Stimulated activated CD4-positive, alpha-beta T cell treated with anti-CD3 and anti-CD28 coated beads, TNF-alpha, amount 100 ng/mL, for 1 hour (primary cell): ENCODE measurements at regions not wholly inside any gene's neighbourhood (a gene's known extent, or its start where the extent isn't known, plus 50 kb on each side); places are given as distances from the start of the nearest gene placed in this dataset.

ENCODE experiments used
- DNase-seq, 3 donors: peaks; one replicate each; pipeline ENCODE4 v3.0.0-alpha.2; 2020; ENCODE audit warnings: low read depth in 3 of 3, low spot score in 1 of 3

GRCh38 chr2:5751873-5752482, 59.8 kb downstream of the SOX11 start:
- no peak for DNase-seq

DNA sequence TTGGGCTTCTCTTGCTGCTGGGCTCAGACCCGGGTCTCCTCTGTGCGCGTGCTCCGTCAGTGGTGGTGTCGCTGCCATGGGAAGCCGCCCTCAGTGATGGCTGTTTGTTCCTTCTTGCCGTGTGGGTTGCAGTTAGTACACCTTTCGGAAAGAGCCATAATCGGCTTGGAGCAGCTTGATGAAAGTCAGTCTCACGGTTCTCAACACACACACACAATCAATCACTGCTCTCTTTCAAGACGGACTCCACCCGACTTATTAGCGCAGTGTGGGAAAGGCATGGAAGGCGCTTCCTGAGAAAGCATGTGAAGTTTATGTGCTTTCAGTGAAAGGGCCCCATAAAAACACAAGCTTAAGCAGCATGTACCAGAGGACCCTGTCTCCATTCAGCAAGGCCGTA, 64.1 kb downstream of the SOX11 start:
- no peak for DNase-seq

GRCh38 chr2:5758346-5758745, 66.2 kb downstream of the SOX11 start:
- no peak for DNase-seq

GRCh38 chr2:5759949-5760348, 67.8 kb downstream of the SOX11 start:
- DNase-seq: no peak

DNA sequence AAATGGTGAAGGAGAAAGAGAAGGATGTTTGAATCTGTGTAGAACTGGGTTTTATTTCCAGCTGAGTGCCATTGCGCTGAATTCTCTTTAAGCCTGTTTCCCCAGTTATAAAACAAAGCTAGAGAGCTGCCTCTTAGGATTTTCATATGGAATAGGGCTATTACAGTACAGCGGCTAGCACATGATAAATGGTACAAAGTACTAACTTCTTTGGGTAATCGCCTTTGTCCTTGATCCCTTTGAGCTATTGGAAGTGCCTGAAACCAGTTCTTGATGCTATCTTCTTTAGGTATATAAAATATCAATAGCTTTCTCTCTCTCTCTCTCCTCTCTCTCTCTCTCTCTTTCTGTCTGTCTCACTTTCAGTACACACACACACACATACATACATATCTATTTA, 71.3 kb downstream of the SOX11 start:
- no peak for DNase-seq

DNA sequence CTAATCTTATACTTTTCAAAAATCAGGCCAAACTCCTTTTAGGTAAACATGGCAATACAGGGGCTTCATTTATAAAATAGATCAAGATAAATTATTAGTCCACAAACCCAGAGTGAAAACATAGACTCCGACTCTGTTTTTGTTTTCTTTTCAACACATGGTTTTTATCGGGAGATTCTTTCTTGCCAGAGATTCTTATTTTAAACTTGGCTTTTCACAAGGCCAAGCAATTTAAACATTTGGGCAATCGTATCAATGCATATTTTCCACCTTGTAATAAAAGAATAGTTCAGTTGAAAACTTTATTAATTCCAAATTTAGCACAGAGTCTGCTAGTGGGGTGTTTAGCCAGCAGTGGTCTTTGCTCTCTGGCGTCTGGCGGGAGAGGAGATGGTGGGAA, 71.9 kb downstream of the SOX11 start:
- no peak for DNase-seq

GRCh38 chr2:5766056-5766455, 73.9 kb downstream of the SOX11 start:
- no peak for DNase-seq

GRCh38 chr2:5766561-5766960, 74.4 kb downstream of the SOX11 start:
- no peak for DNase-seq

DNA sequence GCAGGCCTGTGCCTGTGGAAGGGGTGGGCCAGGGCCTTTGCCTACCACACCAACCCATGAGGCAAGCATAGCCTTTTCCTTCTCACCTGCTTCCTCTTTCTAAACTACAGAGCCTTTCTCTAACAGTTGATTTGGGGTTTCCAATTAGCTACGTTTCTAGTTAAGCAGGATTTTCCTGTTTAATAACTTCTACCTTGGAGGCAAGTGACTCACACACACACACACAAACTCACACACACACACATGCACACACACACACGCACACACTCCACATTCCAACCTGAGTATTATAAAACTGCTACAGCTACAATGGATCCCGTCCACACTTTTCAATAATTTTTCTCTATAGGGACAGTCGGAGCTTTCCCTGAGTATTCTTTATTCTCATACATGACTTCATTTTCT, 84.9 kb downstream of the SOX11 start:
- no peak for DNase-seq

- DNase-seq: no peak
These were observed 89.5 kb downstream of the SOX11 start for GRCh38 chr2:5781679-5782078.

GRCh38 chr2:5782103-5782502, 89.9 kb downstream of the SOX11 start:
- DNase-seq: no peak

DNA sequence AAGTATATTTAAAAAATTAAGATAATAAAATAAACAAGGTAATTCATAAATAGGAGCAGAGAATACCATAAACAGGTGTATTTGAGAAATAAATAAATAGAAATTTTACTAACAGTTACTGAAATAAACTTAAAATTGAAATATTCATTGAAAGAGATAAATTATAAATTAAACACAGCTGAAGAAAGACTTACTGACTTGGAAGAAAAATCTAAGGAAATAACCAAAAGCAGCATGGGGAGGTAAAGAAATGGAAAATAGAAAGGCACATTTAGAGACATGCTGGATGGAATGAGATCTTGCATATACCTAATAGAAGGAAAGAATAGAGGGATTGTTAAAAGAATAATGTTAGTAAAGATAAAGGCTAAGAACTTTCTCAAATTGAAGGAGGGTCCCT, 96.3 kb downstream of the SOX11 start:
- no peak for DNase-seq

DNA sequence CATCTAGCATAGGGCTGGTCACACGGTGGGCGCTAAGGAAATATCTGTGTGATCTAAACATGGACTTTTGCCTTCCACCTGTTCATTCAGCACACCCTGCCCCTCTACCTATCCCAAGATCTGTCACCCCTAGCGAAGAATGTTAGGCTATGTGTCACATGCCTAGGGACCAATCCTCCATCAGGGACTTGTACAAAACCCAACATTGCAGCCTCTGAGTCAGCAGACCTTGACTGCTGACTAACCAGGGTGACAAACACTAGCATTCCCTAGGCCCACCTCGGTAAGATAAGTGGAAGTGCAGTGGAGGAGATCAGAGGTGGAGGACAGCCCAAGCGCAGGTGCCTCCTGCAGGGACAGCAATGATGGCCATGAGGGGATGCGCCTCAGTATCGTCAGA, 99.2 kb downstream of the SOX11 start:
- no peak for DNase-seq

DNA sequence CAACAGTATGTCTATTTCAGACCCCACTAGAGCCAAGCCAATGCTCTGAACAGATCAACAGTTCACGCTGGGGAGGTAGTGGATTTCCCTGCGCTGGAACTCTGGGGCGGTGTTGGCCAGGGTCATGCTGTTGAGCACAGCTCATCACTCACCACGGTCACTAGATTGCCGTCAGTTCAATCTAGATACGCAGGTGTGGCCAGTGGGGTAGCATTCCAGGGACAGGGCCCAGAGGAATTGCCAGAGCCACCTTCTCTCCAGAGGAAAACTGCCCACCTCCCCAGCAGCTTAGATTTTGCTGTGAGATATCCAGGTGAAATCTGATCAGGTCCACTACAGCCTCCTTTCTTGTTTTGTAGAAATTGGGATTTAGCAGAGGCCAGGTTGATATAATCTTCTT, 101.8 kb downstream of the SOX11 start:
- no peak for DNase-seq

DNA sequence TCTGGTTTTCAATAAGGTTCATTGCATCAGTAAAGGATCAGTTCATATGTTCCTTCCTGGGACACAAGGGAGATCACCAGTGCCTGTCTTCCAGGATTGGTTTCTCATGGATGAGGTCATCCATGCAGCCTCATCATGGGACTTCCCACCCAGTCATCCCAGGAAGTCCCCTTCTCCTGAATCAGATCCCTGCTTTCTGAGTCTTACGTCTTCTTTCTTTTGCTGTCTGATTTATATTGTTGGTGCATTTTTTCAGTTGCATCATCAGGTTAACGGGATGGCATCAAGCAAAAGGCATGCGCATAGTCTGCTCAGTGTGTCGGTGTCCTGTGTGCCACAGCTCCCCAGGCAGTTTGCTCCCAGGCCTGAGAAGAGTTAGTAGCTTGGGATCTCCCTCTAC, 105.9 kb downstream of the SOX11 start:
- DNase-seq: no peak

- no peak for DNase-seq
These were observed 107.2 kb downstream of the SOX11 start for GRCh38 chr2:5799348-5799747.

DNA sequence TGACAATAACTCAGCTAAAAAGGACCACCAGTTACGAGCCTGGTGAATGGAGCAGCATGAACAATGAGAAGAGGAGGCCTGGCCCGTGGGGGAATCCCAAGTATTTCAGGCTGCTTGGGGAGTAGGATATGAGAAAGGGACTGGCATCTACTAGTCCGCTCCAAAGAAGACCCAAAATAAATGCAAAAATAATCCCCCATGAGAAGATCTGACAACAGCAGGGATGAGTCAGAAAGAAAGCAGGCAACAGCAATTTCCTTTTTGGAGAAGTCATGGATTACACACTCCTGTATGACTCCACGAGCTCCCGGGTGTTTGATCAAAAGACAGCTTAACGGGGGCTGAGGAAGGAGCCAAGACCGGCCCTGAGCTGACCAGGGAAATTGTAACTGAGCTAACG, 111.4 kb downstream of the SOX11 start:
- no peak for DNase-seq

GRCh38 chr2:5818961-5819600, 126.9 kb downstream of the SOX11 start:
- DNase-seq: no peak

- no peak for DNase-seq
These were observed 131.9 kb downstream of the SOX11 start for GRCh38 chr2:5824126-5824525.

DNA sequence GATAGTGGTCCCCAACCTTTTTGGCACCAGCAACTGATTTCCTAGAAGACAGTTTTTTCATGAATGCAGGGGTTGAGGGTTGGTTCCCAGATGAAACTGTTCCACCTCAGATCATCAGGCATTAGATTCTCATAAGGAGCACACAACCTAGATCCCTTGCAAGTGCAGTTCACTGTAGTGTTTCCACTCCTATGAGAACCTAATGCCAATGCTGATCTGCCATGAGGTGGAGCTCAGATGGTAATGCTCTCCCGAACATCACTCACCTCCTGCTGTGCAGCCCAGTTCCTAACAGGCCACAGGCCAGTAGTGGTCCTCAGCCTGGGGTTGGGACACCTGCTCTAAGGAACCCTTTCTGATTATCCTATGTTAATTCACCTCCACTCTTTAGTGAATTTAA, 133.5 kb downstream of the SOX11 start:
- no peak for DNase-seq

DNA sequence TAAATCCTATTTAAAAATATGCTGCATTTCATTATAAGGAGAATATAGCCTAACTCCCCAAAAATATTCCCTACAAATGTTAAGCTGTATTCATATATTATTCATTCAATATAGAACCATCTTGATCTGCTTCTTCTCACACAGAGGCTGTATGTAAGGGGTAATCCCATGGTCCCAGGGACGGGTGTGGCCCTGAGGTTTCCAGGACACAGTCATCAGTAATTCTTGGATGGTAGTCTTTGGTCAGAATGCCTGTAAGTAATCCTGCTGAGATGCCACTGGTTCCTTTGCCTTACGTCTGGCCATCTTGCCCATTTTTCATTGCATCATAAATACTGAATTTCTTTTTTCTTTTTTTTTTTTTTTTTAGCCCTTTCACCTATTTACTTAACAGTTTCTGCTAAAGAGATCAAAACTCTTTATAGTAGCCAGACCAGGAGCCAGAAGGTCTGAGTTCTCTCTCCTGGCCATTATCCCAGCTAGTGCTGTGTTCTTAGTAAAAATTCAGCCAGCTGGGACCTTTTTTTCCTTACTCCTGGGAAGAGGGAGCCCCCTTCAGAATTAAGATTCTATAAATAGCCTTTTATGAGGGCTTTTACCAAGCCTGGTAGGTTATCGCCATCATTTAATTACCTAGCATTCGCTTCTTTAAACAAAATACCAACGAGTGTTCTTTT, 134.9 kb downstream of the SOX11 start:
- DNase-seq: no peak

- no peak for DNase-seq
These were observed 142.3 kb downstream of the SOX11 start for GRCh38 chr2:5834501-5834900.

DNA sequence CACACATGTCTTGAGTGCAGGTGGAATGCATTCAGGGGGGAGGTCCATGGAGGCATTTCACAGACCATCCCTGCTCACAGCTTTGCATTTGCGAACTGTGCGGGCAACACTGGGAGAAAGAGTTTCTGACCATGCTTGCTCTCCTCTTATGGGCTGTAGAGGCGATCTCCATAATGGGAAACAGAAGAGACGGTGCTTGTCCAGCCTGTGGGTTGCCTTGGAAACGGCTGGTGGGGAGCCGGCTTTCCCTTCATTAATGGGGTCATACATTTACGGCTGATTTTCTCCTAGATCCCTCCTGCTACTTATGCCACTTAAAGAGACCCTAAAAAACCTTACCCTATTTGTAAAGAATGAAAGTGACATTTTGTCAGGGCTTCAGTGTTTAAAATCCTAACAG, 147.4 kb downstream of the SOX11 start:
- no peak for DNase-seq
